ENCODE measurements at regions not wholly inside any gene's neighbourhood (a gene's known extent, or its start where the extent isn't known, plus 50 kb on each side); places are given as distances from the start of the nearest gene placed in this dataset.
A peak's percentile ranks its signal among the peaks of the same experiment; 100 is the strongest.
"Not testable (repeated sequence)": the region's sequence is repeated elsewhere in the genome, so short reads cannot be mapped to it uniquely, and the experiment has no call there.

DNA sequence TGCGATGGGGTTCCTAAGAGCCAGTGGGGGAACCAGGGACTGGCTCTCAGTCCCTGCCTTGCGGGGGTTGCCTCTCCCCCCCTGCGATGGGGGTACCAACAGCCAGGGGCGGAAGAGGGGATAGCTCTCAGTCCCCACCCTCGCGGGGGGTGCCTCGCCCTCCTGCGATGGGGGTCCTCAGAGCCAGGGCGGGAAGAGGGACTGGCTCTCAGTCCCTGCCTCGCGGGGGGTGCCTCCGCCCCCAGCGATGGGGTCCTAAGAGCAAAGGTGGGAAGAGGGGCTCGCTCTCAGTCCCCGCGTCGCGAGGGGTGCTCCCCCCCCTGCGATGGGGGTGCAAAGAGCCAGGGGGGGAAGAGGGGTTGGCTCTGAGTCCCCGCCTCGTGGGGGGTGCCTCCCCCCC is 162.0 kb downstream of the ATP6V0E2 start:
- H3K36me3 ChIP-seq; DNase-seq; intact Hi-C loops (cut with DNase I); H3K27ac ChIP-seq; H3K4me3 ChIP-seq; H3K9me3 ChIP-seq; H3K4me1 ChIP-seq; H3K9ac ChIP-seq (ENCODE audit: low read depth in 2 of 2, low read length in 2 of 2); H3K27me3 ChIP-seq: not testable (repeated sequence)

DNA sequence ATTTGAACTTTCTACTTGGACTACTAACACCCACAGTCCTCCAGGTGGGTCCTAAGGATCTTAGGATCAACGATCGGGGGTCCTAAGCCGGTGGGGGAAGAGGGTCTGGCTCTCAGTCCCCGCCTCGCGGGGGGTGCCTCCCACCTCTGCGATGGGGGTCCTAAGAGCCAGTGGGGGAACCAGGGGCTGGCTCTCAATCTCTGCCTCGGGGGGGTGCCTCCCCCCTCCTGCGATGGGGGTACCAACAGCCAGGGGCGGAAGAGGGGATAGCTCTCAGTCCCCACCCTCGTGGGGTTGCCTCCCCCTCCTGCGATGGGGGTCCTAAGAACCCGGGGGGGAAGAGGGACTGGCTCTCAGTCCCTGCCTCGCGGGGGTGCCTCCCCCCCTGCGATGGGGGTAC is 165.3 kb downstream of the ATP6V0E2 start:
- H3K4me1 ChIP-seq; H3K9me3 ChIP-seq; H3K9ac ChIP-seq (ENCODE audit: low read depth in 2 of 2, low read length in 2 of 2); H3K4me3 ChIP-seq; intact Hi-C loops (cut with DNase I); H3K27me3 ChIP-seq; H3K36me3 ChIP-seq; DNase-seq; H3K27ac ChIP-seq: not testable (repeated sequence)

DNA sequence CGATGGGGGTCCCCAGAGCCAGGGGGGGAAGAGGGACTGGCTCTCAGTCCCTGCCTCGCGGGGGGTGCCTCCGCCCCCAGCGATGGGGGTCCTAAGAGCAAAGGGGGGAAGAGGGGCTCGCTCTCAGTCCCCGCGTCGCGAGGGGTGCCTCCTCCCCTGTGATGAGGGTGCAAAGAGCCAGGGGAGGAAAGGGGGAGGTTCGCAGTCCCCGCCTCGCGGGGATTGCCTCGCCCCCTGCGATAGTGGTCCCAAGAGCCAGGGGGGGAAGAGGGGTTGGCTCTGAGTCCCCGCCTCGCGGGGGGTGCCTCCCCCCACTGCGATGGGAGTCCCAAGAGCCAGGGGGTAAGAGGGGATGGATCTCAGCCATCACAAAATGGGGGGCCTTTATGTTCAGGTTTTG is 168.5 kb downstream of the ATP6V0E2 start:
- H3K36me3 ChIP-seq; H3K27me3 ChIP-seq; H3K4me1 ChIP-seq; H3K9ac ChIP-seq (ENCODE audit: low read depth in 2 of 2, low read length in 2 of 2); H3K9me3 ChIP-seq; H3K4me3 ChIP-seq; H3K27ac ChIP-seq; DNase-seq: not testable (repeated sequence)
- intact Hi-C loops (cut with DNase I), result loop anchor here (10.0 kb wide), 1 partner anchor 157 kb away; no protein-coding TSS in a partner anchor

DNA sequence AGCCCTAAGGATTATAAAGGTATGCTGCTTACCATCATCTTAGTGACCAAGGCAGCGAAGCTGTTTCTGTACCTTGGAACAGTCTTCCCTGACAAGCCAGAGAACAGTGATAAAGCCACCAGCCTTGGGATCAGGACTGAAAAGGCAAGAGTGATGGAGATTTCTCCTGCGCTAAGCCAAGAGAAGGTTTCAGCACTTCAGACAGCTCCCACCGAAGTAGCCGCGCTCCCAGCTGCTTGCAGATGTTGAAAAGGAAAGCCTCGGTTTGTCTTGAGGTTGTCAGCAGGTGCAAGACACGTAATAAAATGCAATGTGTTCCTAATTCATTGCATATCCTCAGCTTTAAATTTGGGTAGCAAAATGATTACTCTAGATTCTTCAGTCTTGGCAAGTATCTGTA is 171.0 kb downstream of the ATP6V0E2 start:
- H3K9me3 ChIP-seq; H3K9ac ChIP-seq (ENCODE audit: low read depth in 2 of 2, low read length in 2 of 2); H3K4me3 ChIP-seq; H3K36me3 ChIP-seq; H3K27ac ChIP-seq; H3K4me1 ChIP-seq; DNase-seq: not testable (repeated sequence)
- intact Hi-C loops (cut with DNase I), result loop anchor here (10.0 kb wide), 1 partner anchor 160 kb away; no protein-coding TSS in a partner anchor
- peaks cover 16% of the 10 kb centered on the region for H3K27me3 ChIP-seq

DNA sequence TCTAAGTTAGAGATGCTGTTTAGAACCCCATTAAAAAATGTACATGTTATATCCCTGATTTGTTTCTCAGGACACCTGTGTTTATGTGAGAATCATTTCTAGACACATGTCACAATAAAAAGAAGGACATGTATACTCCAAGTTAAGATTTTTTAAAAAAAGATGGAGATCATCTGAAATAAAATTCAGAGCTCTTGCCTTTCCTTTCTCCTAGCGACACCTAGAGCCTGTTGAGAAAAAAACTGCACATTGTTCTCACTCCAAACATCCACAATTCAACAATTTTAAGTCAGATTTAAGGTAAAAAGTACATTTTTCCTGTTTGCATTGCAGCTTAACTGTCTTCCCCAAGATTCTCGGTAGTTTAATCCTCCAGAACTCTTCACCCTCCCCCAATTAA is 171.8 kb downstream of the ATP6V0E2 start:
- H3K4me1 ChIP-seq; H3K9me3 ChIP-seq; H3K9ac ChIP-seq (ENCODE audit: low read depth in 2 of 2, low read length in 2 of 2); H3K27ac ChIP-seq; H3K4me3 ChIP-seq; DNase-seq; H3K36me3 ChIP-seq: not testable (repeated sequence)
- peaks cover 16% of the 10 kb centered on the region for H3K27me3 ChIP-seq
- intact Hi-C loops (cut with DNase I), result loop anchor here (10.0 kb wide), 1 partner anchor 161 kb away; no protein-coding TSS in a partner anchor

DNA sequence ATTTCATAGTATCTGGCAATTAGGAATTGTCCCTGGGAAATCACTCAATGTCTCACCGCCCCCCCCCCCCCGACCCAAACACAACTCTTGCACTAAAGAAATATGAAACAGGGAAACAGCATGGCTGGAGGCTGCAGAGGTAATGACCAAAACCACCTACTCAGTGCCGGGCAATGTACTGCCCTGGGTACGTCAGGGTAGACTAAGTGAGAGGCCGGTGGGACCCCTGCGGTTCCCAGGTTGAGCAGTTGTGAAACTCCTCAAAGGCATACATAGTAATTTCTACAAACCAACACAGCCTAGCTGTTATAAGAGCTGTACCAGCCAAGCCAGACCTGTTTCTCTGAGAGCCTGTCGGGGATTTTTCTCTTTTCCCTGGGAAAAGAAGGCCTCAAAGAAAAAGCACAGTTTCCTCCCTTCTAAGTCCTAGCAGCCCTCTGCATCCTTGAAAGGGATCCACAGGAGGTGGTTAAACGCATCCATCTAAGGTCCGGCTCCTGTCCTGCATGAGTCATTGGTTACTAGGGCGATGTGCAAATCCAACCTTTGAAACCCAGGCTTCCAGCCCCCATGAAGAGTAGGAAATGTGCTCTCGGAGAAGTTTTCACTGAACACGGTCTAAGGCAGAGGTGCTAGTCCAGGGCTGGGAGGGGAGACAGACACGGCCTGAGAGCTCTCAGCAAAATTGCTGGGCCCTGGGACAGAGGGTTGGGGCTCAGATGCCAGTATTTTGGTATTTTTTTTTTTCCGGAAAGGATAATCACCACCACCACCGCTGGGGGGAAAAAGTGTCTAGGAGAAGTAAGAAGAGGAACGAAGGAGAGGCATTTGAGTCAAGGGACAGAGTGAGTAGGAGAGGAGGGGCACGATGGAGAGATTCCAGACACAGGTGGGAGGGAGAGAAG is 172.8 kb downstream of the ATP6V0E2 start:
- H3K9ac ChIP-seq (ENCODE audit: low read depth in 2 of 2, low read length in 2 of 2); DNase-seq; H3K4me1 ChIP-seq; H3K36me3 ChIP-seq; H3K27ac ChIP-seq; H3K9me3 ChIP-seq; H3K4me3 ChIP-seq: not testable (repeated sequence)
- intact Hi-C loops (cut with DNase I), result loop anchor here (10.0 kb wide), 1 partner anchor 162 kb away; no protein-coding TSS in a partner anchor
- H3K27me3 ChIP-seq, result peaks cover 16% of the 10 kb centered on the region

DNA sequence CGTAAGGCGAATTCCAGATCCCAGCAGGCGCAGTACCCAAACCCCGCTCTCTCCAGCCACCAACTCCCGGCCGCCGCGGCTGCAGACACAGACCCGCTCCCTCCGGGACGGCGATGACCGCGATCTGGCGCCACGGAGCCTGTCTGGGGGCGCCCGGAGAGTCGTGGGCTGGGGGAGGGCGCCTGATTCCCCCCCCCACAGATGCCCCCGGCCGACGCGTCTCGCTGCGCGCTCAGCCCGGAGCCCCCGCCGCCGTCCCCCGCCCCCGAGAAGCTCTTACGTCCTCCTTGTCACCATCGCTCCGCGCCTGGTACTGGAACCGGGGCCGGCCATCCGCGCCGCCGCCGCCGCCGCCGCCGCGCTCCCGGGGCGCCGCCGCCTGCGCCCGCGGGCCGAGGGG is 173.6 kb downstream of the ATP6V0E2 start:
- H3K4me3 ChIP-seq; H3K4me1 ChIP-seq; H3K36me3 ChIP-seq; H3K27ac ChIP-seq; DNase-seq; H3K9ac ChIP-seq (ENCODE audit: low read depth in 2 of 2, low read length in 2 of 2); H3K9me3 ChIP-seq: not testable (repeated sequence)
- intact Hi-C loops (cut with DNase I), result loop anchor here (10.0 kb wide), 1 partner anchor 163 kb away; no protein-coding TSS in a partner anchor
- H3K27me3 ChIP-seq, result peaks cover 16% of the 10 kb centered on the region

DNA sequence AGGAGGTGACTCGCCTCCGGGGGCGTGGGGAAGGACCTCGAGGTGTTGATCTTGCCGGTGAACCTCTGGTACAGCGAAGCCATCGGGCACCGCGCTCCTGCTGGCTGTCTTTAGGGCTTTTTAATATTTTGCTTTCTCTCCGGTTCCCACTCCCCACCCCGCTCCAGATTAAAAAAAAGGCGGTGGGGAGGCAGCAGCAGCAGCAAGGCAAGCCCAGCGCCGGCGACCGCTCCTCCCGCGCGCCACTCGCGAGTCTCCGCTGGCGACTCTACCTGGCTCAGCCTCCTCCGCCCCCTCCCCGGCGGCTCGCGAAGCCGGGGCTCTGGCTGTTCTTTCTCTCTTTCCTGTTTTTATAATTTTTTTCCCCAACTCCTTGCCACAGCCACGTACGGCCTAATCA is 174.0 kb downstream of the ATP6V0E2 start:
- peaks cover 16% of the 10 kb centered on the region for H3K27me3 ChIP-seq
- H3K9ac ChIP-seq (ENCODE audit: low read depth in 2 of 2, low read length in 2 of 2); DNase-seq; H3K4me1 ChIP-seq; H3K9me3 ChIP-seq; H3K27ac ChIP-seq; H3K36me3 ChIP-seq: not testable (repeated sequence)
- peak overlapping the region; percentile 13 for H3K4me3 ChIP-seq
- intact Hi-C loops (cut with DNase I), result loop anchor here (10.0 kb wide), 1 partner anchor 163 kb away; no protein-coding TSS in a partner anchor

DNA sequence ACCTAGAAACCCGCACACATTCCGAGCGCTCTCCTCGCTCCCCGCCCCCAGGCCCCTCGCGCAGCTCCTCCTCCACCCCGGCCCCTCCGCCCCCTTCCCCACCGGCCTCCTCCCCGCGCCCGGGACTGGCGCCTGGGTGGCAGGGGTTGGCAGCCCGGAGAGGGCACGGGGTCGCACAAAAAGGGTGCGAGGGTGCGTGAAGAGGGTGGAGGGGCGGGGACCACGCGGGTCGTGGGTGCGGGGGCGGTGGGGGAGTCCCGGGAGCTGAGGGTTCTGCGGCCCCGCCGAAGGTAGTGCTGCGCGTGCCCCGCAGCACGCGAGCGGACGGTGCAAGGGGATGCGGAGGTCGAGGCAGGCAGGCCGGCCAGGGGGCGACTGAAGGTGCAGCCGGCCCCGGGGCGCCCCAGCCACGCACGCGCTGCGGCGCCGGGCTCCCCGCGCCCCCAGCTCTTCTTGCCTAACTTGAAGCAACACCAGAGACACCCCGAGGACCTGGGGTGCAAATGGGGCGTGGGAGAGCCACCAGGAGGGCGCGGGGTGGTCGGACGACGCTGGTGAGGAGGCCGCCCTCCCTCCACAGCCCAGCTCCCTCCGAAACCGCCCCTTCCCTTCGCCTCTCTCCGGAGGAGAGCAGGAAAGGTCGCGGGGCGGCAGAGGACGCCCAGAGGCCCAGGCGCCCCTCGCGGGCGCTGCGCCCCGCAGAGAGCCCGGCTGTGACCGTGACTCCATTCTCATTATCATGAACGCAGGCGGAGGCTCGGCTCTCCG is 174.7 kb downstream of the ATP6V0E2 start:
- H3K4me3 ChIP-seq, result peak overlapping the region; percentile 11
- DNase-seq; H3K36me3 ChIP-seq; H3K9ac ChIP-seq (ENCODE audit: low read depth in 2 of 2, low read length in 2 of 2); H3K9me3 ChIP-seq; H3K27ac ChIP-seq; H3K4me1 ChIP-seq: not testable (repeated sequence)
- peaks cover 16% of the 10 kb centered on the region for H3K27me3 ChIP-seq
- intact Hi-C loops (cut with DNase I), result loop anchor here (10.0 kb wide), 1 partner anchor 164 kb away; no protein-coding TSS in a partner anchor

DNA sequence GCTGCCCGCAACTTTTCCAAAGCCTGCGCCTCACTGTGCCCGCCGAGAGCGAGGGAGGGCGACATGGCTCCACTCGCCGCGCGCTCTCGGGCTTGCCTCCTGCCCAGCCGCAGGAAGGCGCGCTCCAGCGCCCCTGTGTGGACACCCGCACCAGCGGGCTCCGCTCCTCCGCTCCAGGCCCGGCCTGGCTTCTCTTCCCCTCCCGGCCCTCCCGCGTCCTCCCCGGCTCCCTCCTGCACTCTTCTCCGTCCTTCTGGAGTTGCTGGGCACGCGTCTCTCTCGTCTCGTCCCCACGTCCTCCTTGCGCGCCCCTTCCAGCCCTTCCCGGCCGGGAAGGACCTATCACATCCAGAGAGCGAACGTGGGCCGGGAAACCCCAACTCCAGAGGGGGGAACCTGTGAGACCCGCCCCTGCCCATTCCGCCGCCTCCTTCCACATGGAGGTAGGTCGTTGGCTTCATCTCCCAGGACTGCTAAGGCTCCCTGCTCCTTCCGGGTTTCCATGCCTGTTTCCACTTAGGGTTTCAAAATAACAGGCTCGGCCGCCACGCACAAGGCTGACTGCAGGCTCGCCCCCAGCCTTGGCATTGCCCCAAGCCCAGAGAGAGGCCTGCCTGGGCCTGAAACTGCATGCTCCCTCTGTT is 175.4 kb downstream of the ATP6V0E2 start:
- H3K27ac ChIP-seq, result not testable (repeated sequence)

DNA sequence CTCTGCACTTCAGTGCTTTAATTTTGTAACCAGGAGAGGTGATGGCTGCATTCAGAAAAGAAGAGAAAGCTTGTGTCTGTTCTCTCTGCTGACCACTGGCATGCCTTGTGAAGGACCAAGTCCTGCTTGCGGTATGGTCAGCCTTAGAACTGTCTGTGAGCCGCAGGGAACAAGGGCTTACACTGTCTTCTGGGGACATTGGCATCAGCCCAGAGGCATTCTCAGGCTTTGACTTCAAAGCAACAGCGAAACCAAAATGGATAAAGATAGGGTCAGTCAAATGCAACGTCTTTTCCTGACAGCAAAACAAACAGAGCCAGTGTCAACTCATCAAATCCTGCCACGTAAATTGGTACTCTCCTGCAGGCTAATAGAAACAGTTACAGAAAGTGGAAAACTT is 179.6 kb downstream of the ATP6V0E2 start:
- H3K4me1 ChIP-seq; H3K9me3 ChIP-seq; DNase-seq; intact Hi-C loops (cut with DNase I); H3K27me3 ChIP-seq; H3K9ac ChIP-seq (ENCODE audit: low read depth in 2 of 2, low read length in 2 of 2); H3K27ac ChIP-seq; H3K4me3 ChIP-seq; H3K36me3 ChIP-seq: not testable (repeated sequence)

More for the DNA sequence above, 175.4 kb downstream of the ATP6V0E2 start:
- intact Hi-C loops (cut with DNase I), result loop anchor here (10.0 kb wide), 1 partner anchor 164 kb away; no protein-coding TSS in a partner anchor
- not testable (repeated sequence) for H3K9ac ChIP-seq (ENCODE audit: low read depth in 2 of 2, low read length in 2 of 2); H3K9me3 ChIP-seq; H3K36me3 ChIP-seq; DNase-seq; H3K4me1 ChIP-seq
- Histone ChIP-seq H3K4me3 (peak overlapping the region; percentile 11), H3K27me3 (peaks cover 16% of the 10 kb centered on the region)

DNA sequence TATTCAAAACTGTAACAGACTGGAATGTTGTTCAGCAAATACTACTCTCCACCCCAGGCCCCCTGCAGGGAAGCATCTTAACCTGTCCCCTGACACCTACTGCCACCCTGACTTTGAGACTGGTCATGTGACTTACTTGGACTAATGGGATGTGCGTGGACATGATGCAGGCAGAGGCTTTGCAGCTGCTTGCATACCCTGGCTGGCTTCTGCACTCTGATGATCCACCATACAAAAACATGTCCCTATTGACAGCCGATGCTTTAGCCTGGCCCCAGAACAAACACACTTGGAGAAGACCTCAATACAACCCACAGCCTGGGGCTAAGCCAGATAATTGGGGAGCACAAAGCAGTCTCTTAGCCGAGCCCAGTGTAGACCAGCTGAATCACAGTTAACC is 180.5 kb downstream of the ATP6V0E2 start:
- H3K27me3 ChIP-seq, result not testable (repeated sequence)

More for the DNA sequence above, 180.5 kb downstream of the ATP6V0E2 start:
- DNase-seq; H3K9me3 ChIP-seq; H3K27ac ChIP-seq; intact Hi-C loops (cut with DNase I); H3K36me3 ChIP-seq; H3K9ac ChIP-seq (ENCODE audit: low read depth in 2 of 2, low read length in 2 of 2); H3K4me1 ChIP-seq; H3K4me3 ChIP-seq: not testable (repeated sequence)
